ENCODE measurements at regions not wholly inside any gene's neighbourhood (a gene's known extent, or its start where the extent isn't known, plus 50 kb on each side); places are given as distances from the start of the nearest gene placed in this dataset.

- TF ChIP-seq, protein P1, sequence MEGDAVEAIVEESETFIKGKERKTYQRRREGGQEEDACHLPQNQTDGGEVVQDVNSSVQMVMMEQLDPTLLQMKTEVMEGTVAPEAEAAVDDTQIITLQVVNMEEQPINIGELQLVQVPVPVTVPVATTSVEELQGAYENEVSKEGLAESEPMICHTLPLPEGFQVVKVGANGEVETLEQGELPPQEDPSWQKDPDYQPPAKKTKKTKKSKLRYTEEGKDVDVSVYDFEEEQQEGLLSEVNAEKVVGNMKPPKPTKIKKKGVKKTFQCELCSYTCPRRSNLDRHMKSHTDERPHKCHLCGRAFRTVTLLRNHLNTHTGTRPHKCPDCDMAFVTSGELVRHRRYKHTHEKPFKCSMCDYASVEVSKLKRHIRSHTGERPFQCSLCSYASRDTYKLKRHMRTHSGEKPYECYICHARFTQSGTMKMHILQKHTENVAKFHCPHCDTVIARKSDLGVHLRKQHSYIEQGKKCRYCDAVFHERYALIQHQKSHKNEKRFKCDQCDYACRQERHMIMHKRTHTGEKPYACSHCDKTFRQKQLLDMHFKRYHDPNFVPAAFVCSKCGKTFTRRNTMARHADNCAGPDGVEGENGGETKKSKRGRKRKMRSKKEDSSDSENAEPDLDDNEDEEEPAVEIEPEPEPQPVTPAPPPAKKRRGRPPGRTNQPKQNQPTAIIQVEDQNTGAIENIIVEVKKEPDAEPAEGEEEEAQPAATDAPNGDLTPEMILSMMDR (conservative IDR thresholded peaks at IDR 0.05; ENCODE audit: low read length) = no peak
- no peak for TF ChIP-seq EZH2phosphoT487 (IDR thresholded peaks at IDR 0.05; ENCODE audit: borderline replicate concordance)
Observed at GRCh38 chr4:24141836-24142235, 252.0 kb upstream of the PPARGC1A start.
